HuH-7 (cell line): ENCODE measurements at regions not wholly inside any gene's neighbourhood (a gene's known extent, or its start where the extent isn't known, plus 50 kb on each side); places are given as distances from the start of the nearest gene placed in this dataset.
"Not testable (repeated sequence)": the region's sequence is repeated elsewhere in the genome, so short reads cannot be mapped to it uniquely, and the experiment has no call there.

Experiments
- DNase-seq: peaks from one replicate; pipeline ENCODE4 v3.0.0; 2011; ENCODE audit warnings: low spot score

- no peak for DNase-seq
Observed at GRCh38 chr5:40137223-40137622, 542.5 kb upstream of the PTGER4 start.

- no peak for DNase-seq
Observed at GRCh38 chr5:40134883-40135520, 544.7 kb upstream of the PTGER4 start.

- DNase-seq = no peak
Observed at GRCh38 chr5:40124367-40124766, 555.3 kb upstream of the PTGER4 start.

- DNase-seq = no peak
Observed at GRCh38 chr5:40121236-40121635, 558.5 kb upstream of the PTGER4 start.

GRCh38 chr5:40112875-40113274, 566.8 kb upstream of the PTGER4 start:
- no peak for DNase-seq

- not testable (repeated sequence) for DNase-seq
Observed at GRCh38 chr5:40111036-40111435, 568.7 kb upstream of the PTGER4 start.

- not testable (repeated sequence) for DNase-seq
Observed at GRCh38 chr5:40108764-40109390, 570.8 kb upstream of the PTGER4 start.

GRCh38 chr5:40107786-40108185, 571.9 kb upstream of the PTGER4 start:
- not testable (repeated sequence) for DNase-seq

GRCh38 chr5:40106847-40107246, 572.9 kb upstream of the PTGER4 start:
- DNase-seq = no peak

- DNase-seq = no peak
Observed at GRCh38 chr5:40098313-40098712, 581.4 kb upstream of the PTGER4 start.

- no peak for DNase-seq
Observed at GRCh38 chr5:40093550-40093949, 586.2 kb upstream of the PTGER4 start.

- no peak for DNase-seq
Observed at GRCh38 chr5:40089269-40089668, 590.4 kb upstream of the PTGER4 start.

- DNase-seq = no peak
Observed at GRCh38 chr5:40084614-40085013, 595.1 kb upstream of the PTGER4 start.

GRCh38 chr5:40082313-40082712, 597.4 kb upstream of the PTGER4 start:
- DNase-seq = no peak

- DNase-seq = no peak
Observed at GRCh38 chr5:40080191-40080590, 599.5 kb upstream of the PTGER4 start.

GRCh38 chr5:40078898-40079575, 600.7 kb upstream of the PTGER4 start:
- DNase-seq = no peak

GRCh38 chr5:40074826-40075225, 604.9 kb upstream of the PTGER4 start:
- DNase-seq = no peak

- DNase-seq = no peak
Observed at GRCh38 chr5:40073927-40074326, 605.8 kb upstream of the PTGER4 start.

- DNase-seq = no peak
Observed at GRCh38 chr5:40071870-40072269, 607.8 kb upstream of the PTGER4 start.

- DNase-seq = no peak
Observed at GRCh38 chr5:40066616-40067015, 613.1 kb upstream of the PTGER4 start.

GRCh38 chr5:40052808-40053207, 626.9 kb upstream of the PTGER4 start:
- DNase-seq = no peak

- no peak for DNase-seq
Observed at GRCh38 chr5:40046792-40047191, 622.0 kb upstream of the DAB2 start.

- DNase-seq = no peak
Observed at GRCh38 chr5:40045429-40045828, 620.6 kb upstream of the DAB2 start.

- no peak for DNase-seq
Observed at GRCh38 chr5:40043916-40044315, 619.1 kb upstream of the DAB2 start.
